AG04449 (cell line): ENCODE measurements at regions not wholly inside any gene's neighbourhood (a gene's known extent, or its start where the extent isn't known, plus 50 kb on each side); places are given as distances from the start of the nearest gene placed in this dataset.
"Not testable (repeated sequence)": the region's sequence is repeated elsewhere in the genome, so short reads cannot be mapped to it uniquely, and the experiment has no call there.

Experiments
- CTCF ChIA-PET: fragments of 350-600 bp; formaldehyde crosslinking; extraction: SDS; loops from one replicate; lab custom pipeline; 2021; ENCODE audit warnings: antibody characterized with exemption; lab: Yijun Ruan, JAX
- POLR2A ChIA-PET: fragments of 400-600, 350-600 bp; formaldehyde crosslinking; extraction: SDS; loops from one replicate; lab custom pipeline; 2020; ENCODE audit warnings: antibody characterized with exemption, inconsistent platforms; lab: Yijun Ruan, JAX
- DNase-seq: peaks from one replicate; pipeline ENCODE4 v3.0.0-alpha.2; 2010; ENCODE audit warnings: low read depth, low spot score
- H3K4me3 ChIP-seq: 2 replicates; pipeline ENCODE4 v1.5.1; 2011; ENCODE audit warnings: low read depth, mild to moderate bottlenecking, control low read depth, low read length
- CTCF ChIP-seq: IDR thresholded peaks from one replicate; pipeline ENCODE4 v1.5.1; 2011; ENCODE audit warnings: mild to moderate bottlenecking, moderate library complexity, low read length, control low read depth, inconsistent platforms; ENCODE audit not compliant: insufficient read depth; ENCODE audit errors: missing control alignments

- no peak for TF ChIP-seq CTCF
- CTCF ChIA-PET, result interaction anchor here (1.8 to 5.4 kb wide), 4 partner anchors 205 to 341 kb away, joined by 5 to 74 read pairs (median 26); partner anchors contain the start of gene FAHD2A
- no peak overlapping the region for H3K4me3 ChIP-seq
- POLR2A ChIA-PET, result no interaction called here
- no peak for DNase-seq
Measured at GRCh38 chr2:95730813-95731212, 139.0 kb downstream of the TRIM43 start.

- TF ChIP-seq CTCF, result no peak
- POLR2A ChIA-PET, result no interaction called here
- no peak for DNase-seq
- CTCF ChIA-PET, result interaction anchor here (0.9 to 1.3 kb wide), 3 partner anchors 321 to 332 kb away, joined by 4 to 5 read pairs (median 4); partner anchors contain the start of gene FAHD2A
- no peak overlapping the region for H3K4me3 ChIP-seq
Measured at GRCh38 chr2:95734976-95735890, 143.4 kb downstream of the TRIM43 start.

- TF ChIP-seq CTCF, result no peak
- POLR2A ChIA-PET, result no interaction called here
- DNase-seq, result no peak
- CTCF ChIA-PET, result no interaction called here
- H3K4me3 ChIP-seq, result no peak overlapping the region
Measured at GRCh38 chr2:95738301-95738700, 146.5 kb downstream of the TRIM43 start.

- DNase-seq, CTCF ChIA-PET, H3K4me3 ChIP-seq, POLR2A ChIA-PET: not testable (repeated sequence)
Measured at GRCh38 chr2:95752126-95752525, 160.3 kb downstream of the TRIM43 start.

- H3K4me3 ChIP-seq, POLR2A ChIA-PET, CTCF ChIA-PET, DNase-seq: not testable (repeated sequence)
Measured at GRCh38 chr2:95753812-95754211, 162.0 kb downstream of the TRIM43 start.

GRCh38 chr2:95754213-95754612 lies 162.4 kb downstream of the TRIM43 start:
- DNase-seq, H3K4me3 ChIP-seq, CTCF ChIA-PET, POLR2A ChIA-PET: not testable (repeated sequence)

- CTCF ChIA-PET, DNase-seq, H3K4me3 ChIP-seq, POLR2A ChIA-PET: not testable (repeated sequence)
Measured at GRCh38 chr2:95754819-95755563, 163.2 kb downstream of the TRIM43 start.

GRCh38 chr2:95755956-95756669 lies 164.3 kb downstream of the TRIM43 start:
- POLR2A ChIA-PET, CTCF ChIA-PET, H3K4me3 ChIP-seq, DNase-seq: not testable (repeated sequence)
